ENCODE measurements at regions not wholly inside any gene's neighbourhood (a gene's known extent, or its start where the extent isn't known, plus 50 kb on each side); places are given as distances from the start of the nearest gene placed in this dataset.
A peak's percentile ranks its signal among the peaks of the same experiment; 100 is the strongest.
"Not testable (repeated sequence)": the region's sequence is repeated elsewhere in the genome, so short reads cannot be mapped to it uniquely, and the experiment has no call there.

GRCh38 chr3:125681146-125681545 lies 85.8 kb upstream of the OSBPL11 start:
- Histone ChIP-seq H3K4me1 (ENCODE audit: control insufficient read depth, low read depth, low read length) (no peaks in the 10 kb centered on the region), H3K9ac (ENCODE audit: low read length) (no peak overlapping the region), H3K56ac (ENCODE audit: low read length) (no peak overlapping the region), H3K27ac (ENCODE audit: low read depth, low read length) (no peak overlapping the region), H2AK5ac (ENCODE audit: low read length) (no peak overlapping the region), H2BK120ac (ENCODE audit: low read depth, low read length) (no peak overlapping the region), H3K79me1 (ENCODE audit: low read length) (no peaks in the 10 kb centered on the region), H3K18ac (ENCODE audit: low read length) (no peak overlapping the region), H3K4me3 (ENCODE audit: low read length) (no peak overlapping the region), H3K27me3 (ENCODE audit: insufficient read depth, low read length, poor library complexity) (no peaks in the 10 kb centered on the region), H4K5ac (ENCODE audit: low read length) (no peak overlapping the region), H3K79me2 (ENCODE audit: control insufficient read depth, insufficient read depth, low read length) (no peaks in the 10 kb centered on the region), H2BK5ac (ENCODE audit: low read length) (no peak overlapping the region), H4K8ac (ENCODE audit: low read depth, low read length) (no peak overlapping the region), H2BK15ac (replicated peaks; ENCODE audit: low read depth) (no peak overlapping the region), H3K4ac (ENCODE audit: low read depth, low read length) (no peak overlapping the region), H3K36me3 (ENCODE audit: control insufficient read depth, insufficient read depth, low read length) (no peaks in the 10 kb centered on the region), H3K23ac (ENCODE audit: low read length) (no peak overlapping the region), H3K4me2 (ENCODE audit: low read length) (no peak overlapping the region)
- no peak for DNase-seq
- WGBS (ENCODE audit: extremely low coverage, insufficient coverage, low lambda C conversion rate): no CpG with 5 or more reads among the region's 11 CpGs

- H4K8ac ChIP-seq (ENCODE audit: low read depth, low read length): not testable (repeated sequence)
Measured at GRCh38 chr3:125681906-125682305, 86.6 kb upstream of the OSBPL11 start.

GRCh38 chr3:125682610-125683009 lies 87.3 kb upstream of the OSBPL11 start:
- not testable (repeated sequence) for H3K27ac ChIP-seq (ENCODE audit: low read depth, low read length); H3K56ac ChIP-seq (ENCODE audit: low read length); H2AK5ac ChIP-seq (ENCODE audit: low read length); DNase-seq; H3K36me3 ChIP-seq (ENCODE audit: control insufficient read depth, insufficient read depth, low read length); H2BK15ac ChIP-seq (replicated peaks; ENCODE audit: low read depth); H3K4me2 ChIP-seq (ENCODE audit: low read length); H3K9ac ChIP-seq (ENCODE audit: low read length); H3K18ac ChIP-seq (ENCODE audit: low read length); H4K8ac ChIP-seq (ENCODE audit: low read depth, low read length); H4K5ac ChIP-seq (ENCODE audit: low read length); H3K79me1 ChIP-seq (ENCODE audit: low read length); H2BK120ac ChIP-seq (ENCODE audit: low read depth, low read length); H3K79me2 ChIP-seq (ENCODE audit: control insufficient read depth, insufficient read depth, low read length); H2BK5ac ChIP-seq (ENCODE audit: low read length); H3K27me3 ChIP-seq (ENCODE audit: insufficient read depth, low read length, poor library complexity); H3K4me3 ChIP-seq (ENCODE audit: low read length); H3K4me1 ChIP-seq (ENCODE audit: control insufficient read depth, low read depth, low read length); H3K4ac ChIP-seq (ENCODE audit: low read depth, low read length); H3K23ac ChIP-seq (ENCODE audit: low read length)
- WGBS (ENCODE audit: extremely low coverage, insufficient coverage, low lambda C conversion rate): no CpG with 5 or more reads among the region's 4 CpGs

More at GRCh38 chr3:125681906-125682305, 86.6 kb upstream of the OSBPL11 start:
- not testable (repeated sequence) for H2BK120ac ChIP-seq (ENCODE audit: low read depth, low read length); H3K4me1 ChIP-seq (ENCODE audit: control insufficient read depth, low read depth, low read length); H3K9ac ChIP-seq (ENCODE audit: low read length); H3K79me2 ChIP-seq (ENCODE audit: control insufficient read depth, insufficient read depth, low read length); H3K4me3 ChIP-seq (ENCODE audit: low read length); H2BK15ac ChIP-seq (replicated peaks; ENCODE audit: low read depth); H3K27me3 ChIP-seq (ENCODE audit: insufficient read depth, low read length, poor library complexity); H3K18ac ChIP-seq (ENCODE audit: low read length); H2AK5ac ChIP-seq (ENCODE audit: low read length); H3K4ac ChIP-seq (ENCODE audit: low read depth, low read length); H2BK5ac ChIP-seq (ENCODE audit: low read length); H4K5ac ChIP-seq (ENCODE audit: low read length); H3K27ac ChIP-seq (ENCODE audit: low read depth, low read length); DNase-seq; H3K36me3 ChIP-seq (ENCODE audit: control insufficient read depth, insufficient read depth, low read length); H3K79me1 ChIP-seq (ENCODE audit: low read length); H3K23ac ChIP-seq (ENCODE audit: low read length); H3K4me2 ChIP-seq (ENCODE audit: low read length); H3K56ac ChIP-seq (ENCODE audit: low read length)
- no CpG with 5 or more reads among the region's 5 CpGs for WGBS (ENCODE audit: extremely low coverage, insufficient coverage, low lambda C conversion rate)

- Histone ChIP-seq H3K27me3 (ENCODE audit: insufficient read depth, low read length, poor library complexity) (no peaks in the 10 kb centered on the region), H3K4ac (ENCODE audit: low read depth, low read length) (no peak overlapping the region), H2BK120ac (ENCODE audit: low read depth, low read length) (no peak overlapping the region), H3K4me3 (ENCODE audit: low read length) (no peak overlapping the region), H3K79me2 (ENCODE audit: control insufficient read depth, insufficient read depth, low read length) (no peaks in the 10 kb centered on the region), H3K36me3 (ENCODE audit: control insufficient read depth, insufficient read depth, low read length) (no peaks in the 10 kb centered on the region), H3K9ac (ENCODE audit: low read length) (no peak overlapping the region), H2BK15ac (replicated peaks; ENCODE audit: low read depth) (no peak overlapping the region), H3K79me1 (ENCODE audit: low read length) (no peaks in the 10 kb centered on the region), H4K8ac (ENCODE audit: low read depth, low read length) (no peak overlapping the region), H2BK5ac (ENCODE audit: low read length) (no peak overlapping the region), H3K56ac (ENCODE audit: low read length) (no peak overlapping the region), H3K23ac (ENCODE audit: low read length) (no peak overlapping the region), H3K27ac (ENCODE audit: low read depth, low read length) (no peak overlapping the region), H3K4me1 (ENCODE audit: control insufficient read depth, low read depth, low read length) (no peaks in the 10 kb centered on the region), H3K4me2 (ENCODE audit: low read length) (no peak overlapping the region), H2AK5ac (ENCODE audit: low read length) (no peak overlapping the region), H3K18ac (ENCODE audit: low read length) (no peak overlapping the region), H4K5ac (ENCODE audit: low read length) (no peak overlapping the region)
- no CpG with 5 or more reads among the region's 9 CpGs for WGBS (ENCODE audit: extremely low coverage, insufficient coverage, low lambda C conversion rate)
- DNase-seq: peak; percentile 11
Measured at GRCh38 chr3:125683067-125683829, 88.0 kb upstream of the OSBPL11 start.

GRCh38 chr3:125684199-125684598 lies 88.9 kb upstream of the OSBPL11 start:
- DNase-seq: peak; percentile 76
- no peak overlapping the region for H2BK120ac ChIP-seq (ENCODE audit: low read depth, low read length)

GRCh38 chr3:125685741-125686140 lies 90.4 kb upstream of the OSBPL11 start:
- H3K79me2 ChIP-seq (ENCODE audit: control insufficient read depth, insufficient read depth, low read length); H3K27ac ChIP-seq (ENCODE audit: low read depth, low read length); H3K27me3 ChIP-seq (ENCODE audit: insufficient read depth, low read length, poor library complexity); H3K4me1 ChIP-seq (ENCODE audit: control insufficient read depth, low read depth, low read length); H2BK5ac ChIP-seq (ENCODE audit: low read length); H2BK15ac ChIP-seq (replicated peaks; ENCODE audit: low read depth); H3K36me3 ChIP-seq (ENCODE audit: control insufficient read depth, insufficient read depth, low read length); H3K79me1 ChIP-seq (ENCODE audit: low read length); H3K4me2 ChIP-seq (ENCODE audit: low read length); H3K18ac ChIP-seq (ENCODE audit: low read length); H3K9ac ChIP-seq (ENCODE audit: low read length); H4K5ac ChIP-seq (ENCODE audit: low read length); H2BK120ac ChIP-seq (ENCODE audit: low read depth, low read length); H3K4me3 ChIP-seq (ENCODE audit: low read length); H2AK5ac ChIP-seq (ENCODE audit: low read length); H3K4ac ChIP-seq (ENCODE audit: low read depth, low read length); H3K23ac ChIP-seq (ENCODE audit: low read length); H3K56ac ChIP-seq (ENCODE audit: low read length); H4K8ac ChIP-seq (ENCODE audit: low read depth, low read length); DNase-seq: not testable (repeated sequence)
- no CpG with 5 or more reads among the region's 2 CpGs for WGBS (ENCODE audit: extremely low coverage, insufficient coverage, low lambda C conversion rate)

More at GRCh38 chr3:125684199-125684598, 88.9 kb upstream of the OSBPL11 start:
- Histone ChIP-seq H3K4me1 (ENCODE audit: control insufficient read depth, low read depth, low read length) (no peaks in the 10 kb centered on the region), H2AK5ac (ENCODE audit: low read length) (no peak overlapping the region), H3K27me3 (ENCODE audit: insufficient read depth, low read length, poor library complexity) (no peaks in the 10 kb centered on the region), H2BK15ac (replicated peaks; ENCODE audit: low read depth) (no peak overlapping the region), H3K4me3 (ENCODE audit: low read length) (no peak overlapping the region), H3K56ac (ENCODE audit: low read length) (no peak overlapping the region), H4K8ac (ENCODE audit: low read depth, low read length) (no peak overlapping the region), H3K4ac (ENCODE audit: low read depth, low read length) (no peak overlapping the region), H3K4me2 (ENCODE audit: low read length) (no peak overlapping the region), H3K36me3 (ENCODE audit: control insufficient read depth, insufficient read depth, low read length) (no peaks in the 10 kb centered on the region), H3K23ac (ENCODE audit: low read length) (no peak overlapping the region), H3K18ac (ENCODE audit: low read length) (no peak overlapping the region), H3K27ac (ENCODE audit: low read depth, low read length) (no peak overlapping the region), H2BK5ac (ENCODE audit: low read length) (no peak overlapping the region), H4K5ac (ENCODE audit: low read length) (no peak overlapping the region), H3K9ac (ENCODE audit: low read length) (no peak overlapping the region), H3K79me1 (ENCODE audit: low read length) (no peaks in the 10 kb centered on the region), H3K79me2 (ENCODE audit: control insufficient read depth, insufficient read depth, low read length) (no peaks in the 10 kb centered on the region)
- WGBS (ENCODE audit: extremely low coverage, insufficient coverage, low lambda C conversion rate): no CpG with 5 or more reads among the region's 11 CpGs

Measured in mesendoderm (in vitro differentiated cells).